ENCODE measurements at regions not wholly inside any gene's neighbourhood (a gene's known extent, or its start where the extent isn't known, plus 50 kb on each side); places are given as distances from the start of the nearest gene placed in this dataset.

GRCh38 chr5:124337996-124338395 lies 408.4 kb downstream of the ZNF608 start:
- H3K27ac ChIP-seq (ENCODE audit: low read depth, low read length, poor library complexity, severe bottlenecking): no peak overlapping the region
- H4K20me1 ChIP-seq (ENCODE audit: insufficient read depth, low read length): no peaks in the 10 kb centered on the region
- H3K4me2 ChIP-seq (ENCODE audit: low read length): no peak overlapping the region
- no TSS peak for BruUV-seq (replicated peaks)
- no peaks in the 10 kb centered on the region for H3K9me2 ChIP-seq (ENCODE audit: insufficient read depth, low read length)
- CTCF ChIA-PET (ENCODE audit: unreplicated experiment): no interaction called here
- no peaks in the 10 kb centered on the region for H3K79me2 ChIP-seq (ENCODE audit: insufficient read depth, low read depth, low read length)
- H2AFZ ChIP-seq (ENCODE audit: low read length): no peak overlapping the region
- intact Hi-C loops (cut with micrococcal nuclease; ENCODE audit: unreplicated experiment): no loop called here
- no peak for DNase-seq (ENCODE audit: low spot score)
- H3K36me3 ChIP-seq (ENCODE audit: insufficient read depth, low read length): no peaks in the 10 kb centered on the region
- no peak for TF ChIP-seq CTCF (conservative IDR thresholded peaks at IDR 0.05; ENCODE audit: low read length)
- no peak for TF ChIP-seq EZH2phosphoT487 (IDR thresholded peaks at IDR 0.05; ENCODE audit: borderline replicate concordance, low read depth, low read length)
- no peak overlapping the region for H3K4me3 ChIP-seq (ENCODE audit: low read depth, low read length, poor library complexity, severe bottlenecking)
- POLR2A ChIA-PET: interaction anchor here (0.5 to 1.7 kb wide), 2 partner anchors 12 to 448 kb away, joined by 4 to 5 read pairs; no protein-coding TSS in a partner anchor
- H3K9me3 ChIP-seq (ENCODE audit: low read length): no peaks in the 10 kb centered on the region
- H3K4me1 ChIP-seq (ENCODE audit: insufficient read depth, low read length, poor library complexity, severe bottlenecking): no peaks in the 10 kb centered on the region

GRCh38 chr5:124333298-124333979 lies 413.0 kb downstream of the ZNF608 start:
- no peak overlapping the region for H3K4me3 ChIP-seq (ENCODE audit: low read depth, low read length, poor library complexity, severe bottlenecking)
- CTCF ChIA-PET (ENCODE audit: unreplicated experiment): no interaction called here
- intact Hi-C loops (cut with micrococcal nuclease; ENCODE audit: unreplicated experiment): no loop called here

More at GRCh38 chr5:124333298-124333979, 413.0 kb downstream of the ZNF608 start:
- no peak for TF ChIP-seq CTCF (conservative IDR thresholded peaks at IDR 0.05; ENCODE audit: low read length)
- no peak for TF ChIP-seq EZH2phosphoT487 (IDR thresholded peaks at IDR 0.05; ENCODE audit: borderline replicate concordance, low read depth, low read length)
- POLR2A ChIA-PET: interaction anchor here (1.0 kb wide), 1 partner anchor 33 kb away, joined by 3 read pairs; no protein-coding TSS in a partner anchor
- no peak for DNase-seq (ENCODE audit: low spot score)
- H3K9me3 ChIP-seq (ENCODE audit: low read length): no peaks in the 10 kb centered on the region
- no peaks in the 10 kb centered on the region for H3K9me2 ChIP-seq (ENCODE audit: insufficient read depth, low read length)
- H4K20me1 ChIP-seq (ENCODE audit: insufficient read depth, low read length): no peaks in the 10 kb centered on the region
- H3K27ac ChIP-seq (ENCODE audit: low read depth, low read length, poor library complexity, severe bottlenecking): no peak overlapping the region
- no peaks in the 10 kb centered on the region for H3K4me1 ChIP-seq (ENCODE audit: insufficient read depth, low read length, poor library complexity, severe bottlenecking)
- H2AFZ ChIP-seq (ENCODE audit: low read length): no peak overlapping the region
- H3K36me3 ChIP-seq (ENCODE audit: insufficient read depth, low read length): no peaks in the 10 kb centered on the region
- H3K79me2 ChIP-seq (ENCODE audit: insufficient read depth, low read depth, low read length): no peaks in the 10 kb centered on the region
- H3K4me2 ChIP-seq (ENCODE audit: low read length): no peak overlapping the region
- no TSS peak for BruUV-seq (replicated peaks)
